Nephron (organoid): ENCODE measurements at regions not wholly inside any gene's neighbourhood (a gene's known extent, or its start where the extent isn't known, plus 50 kb on each side); places are given as distances from the start of the nearest gene placed in this dataset.
A peak's percentile ranks its signal among the peaks of the same experiment; 100 is the strongest.

Experiments used
- H3K27ac Mint-ChIP-seq, 3 experiments: 2 replicates each; pipeline ENCODE4 v1.8.0; 2020; ENCODE audit warnings: mixed read lengths in 3 of 3, mild to moderate bottlenecking in 2 of 3, moderate library complexity in 1 of 3
- H3K27me3 Mint-ChIP-seq: 2 replicates; pipeline ENCODE4 v1.8.0; 2021; ENCODE audit warnings: low read depth, mild to moderate bottlenecking, moderate library complexity, mixed read lengths
- H3K36me3 Mint-ChIP-seq: 2 replicates; pipeline ENCODE4 v1.8.0; 2020; ENCODE audit warnings: low read depth, mixed read lengths
- H3K4me1 Mint-ChIP-seq: 2 replicates; pipeline ENCODE4 v1.8.0; 2020; ENCODE audit warnings: mixed read lengths
- H3K4me3 Mint-ChIP-seq, 3 experiments: 2 replicates each; pipeline ENCODE4 v1.8.0; 2020; ENCODE audit warnings: mild to moderate bottlenecking in 3 of 3, mixed read lengths in 3 of 3, moderate library complexity in 2 of 3
- H3K9me3 Mint-ChIP-seq: 2 replicates; pipeline ENCODE4 v1.8.0; 2020; ENCODE audit warnings: mixed read lengths
- TF ChIP-seq, protein P1 (sequence below), 3 experiments: fragments of 200-600 bp; sonication (generic); IDR thresholded peaks; one replicate each; pipeline ENCODE4 v1.5.0; 2021; ENCODE audit warnings: antibody characterized with exemption in 3 of 3; ENCODE audit not compliant: unreplicated experiment in 3 of 3

DNA sequence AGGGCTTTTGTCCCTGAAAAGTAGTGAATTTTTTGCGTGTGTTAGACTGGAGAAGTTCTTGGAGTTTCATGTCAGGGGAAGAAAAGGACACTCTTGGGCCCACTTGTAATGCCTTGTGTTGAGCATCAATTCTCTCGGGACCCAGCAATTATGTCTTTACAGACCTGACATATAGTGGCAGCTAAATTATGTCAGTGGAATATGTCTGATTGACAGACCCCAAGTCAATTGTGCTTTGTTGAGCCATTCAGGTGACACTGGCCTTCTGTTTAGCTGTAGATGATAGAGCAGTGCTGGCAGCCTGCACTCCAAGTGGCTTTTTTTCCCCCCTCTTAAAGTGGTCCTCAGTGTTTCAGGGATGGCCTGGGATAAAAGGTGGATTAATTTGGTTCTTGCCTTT is 112.1 kb upstream of the AGBL1 start:
- TF ChIP-seq, protein P1, sequence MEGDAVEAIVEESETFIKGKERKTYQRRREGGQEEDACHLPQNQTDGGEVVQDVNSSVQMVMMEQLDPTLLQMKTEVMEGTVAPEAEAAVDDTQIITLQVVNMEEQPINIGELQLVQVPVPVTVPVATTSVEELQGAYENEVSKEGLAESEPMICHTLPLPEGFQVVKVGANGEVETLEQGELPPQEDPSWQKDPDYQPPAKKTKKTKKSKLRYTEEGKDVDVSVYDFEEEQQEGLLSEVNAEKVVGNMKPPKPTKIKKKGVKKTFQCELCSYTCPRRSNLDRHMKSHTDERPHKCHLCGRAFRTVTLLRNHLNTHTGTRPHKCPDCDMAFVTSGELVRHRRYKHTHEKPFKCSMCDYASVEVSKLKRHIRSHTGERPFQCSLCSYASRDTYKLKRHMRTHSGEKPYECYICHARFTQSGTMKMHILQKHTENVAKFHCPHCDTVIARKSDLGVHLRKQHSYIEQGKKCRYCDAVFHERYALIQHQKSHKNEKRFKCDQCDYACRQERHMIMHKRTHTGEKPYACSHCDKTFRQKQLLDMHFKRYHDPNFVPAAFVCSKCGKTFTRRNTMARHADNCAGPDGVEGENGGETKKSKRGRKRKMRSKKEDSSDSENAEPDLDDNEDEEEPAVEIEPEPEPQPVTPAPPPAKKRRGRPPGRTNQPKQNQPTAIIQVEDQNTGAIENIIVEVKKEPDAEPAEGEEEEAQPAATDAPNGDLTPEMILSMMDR (IDR thresholded peaks at IDR 0.05; ENCODE audit: unreplicated experiment in 3 of 3), result no peak
- peaks cover 6% of the 10 kb centered on the region for H3K9me3 Mint-ChIP-seq
- no peak overlapping the region for H3K4me3 Mint-ChIP-seq
- H3K4me1 Mint-ChIP-seq, result no peaks in the 10 kb centered on the region
- H3K36me3 Mint-ChIP-seq, result no peaks in the 10 kb centered on the region
- H3K27ac Mint-ChIP-seq, result no peak overlapping the region
- peaks cover 13% of the 10 kb centered on the region for H3K27me3 Mint-ChIP-seq

DNA sequence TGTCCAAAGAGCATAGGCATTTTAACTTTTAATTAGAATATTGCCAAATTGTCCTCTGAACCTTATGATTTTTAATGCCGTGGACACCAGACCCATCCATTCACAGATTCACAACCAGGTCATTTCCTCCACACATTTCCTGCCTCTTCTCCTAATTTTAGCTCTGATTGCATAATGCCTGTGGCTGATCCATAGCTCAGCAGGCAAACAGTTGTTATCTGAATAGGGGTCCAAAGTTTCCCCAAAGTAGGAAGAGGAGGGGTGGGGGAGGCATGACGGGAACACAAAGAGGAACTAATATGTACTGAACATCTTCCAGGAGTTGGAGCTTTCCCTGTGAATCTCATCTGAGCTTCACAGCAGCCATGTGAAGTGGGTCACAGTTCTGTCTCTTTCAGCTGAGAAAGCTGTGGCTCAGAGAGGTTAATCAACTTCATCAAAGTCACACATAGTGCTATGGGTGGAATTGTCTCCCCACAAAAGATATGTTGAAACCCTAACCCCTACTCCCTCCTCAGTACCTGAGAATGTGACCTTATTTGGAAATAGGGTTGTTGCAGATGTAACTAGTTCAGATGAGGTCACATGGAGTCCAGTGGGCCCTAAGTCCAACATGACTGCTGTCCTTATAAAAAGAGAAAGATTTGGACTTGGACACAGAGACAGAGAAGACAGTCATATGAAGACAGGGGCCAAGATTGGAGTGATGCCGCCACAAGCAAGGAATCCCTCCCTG is 106.7 kb upstream of the AGBL1 start:
- TF ChIP-seq, protein P1 (IDR thresholded peaks at IDR 0.05; ENCODE audit: unreplicated experiment in 3 of 3), result no peak
- Mint-ChIP-seq H3K4me1 (peaks cover 27% of the 10 kb centered on the region), H3K27me3 (no peaks in the 10 kb centered on the region), H3K36me3 (no peaks in the 10 kb centered on the region), H3K27ac (peak overlapping the region in 1 of 3 experiments; percentile 29), H3K4me3 (no peak overlapping the region), H3K9me3 (peaks cover 6% of the 10 kb centered on the region)

DNA sequence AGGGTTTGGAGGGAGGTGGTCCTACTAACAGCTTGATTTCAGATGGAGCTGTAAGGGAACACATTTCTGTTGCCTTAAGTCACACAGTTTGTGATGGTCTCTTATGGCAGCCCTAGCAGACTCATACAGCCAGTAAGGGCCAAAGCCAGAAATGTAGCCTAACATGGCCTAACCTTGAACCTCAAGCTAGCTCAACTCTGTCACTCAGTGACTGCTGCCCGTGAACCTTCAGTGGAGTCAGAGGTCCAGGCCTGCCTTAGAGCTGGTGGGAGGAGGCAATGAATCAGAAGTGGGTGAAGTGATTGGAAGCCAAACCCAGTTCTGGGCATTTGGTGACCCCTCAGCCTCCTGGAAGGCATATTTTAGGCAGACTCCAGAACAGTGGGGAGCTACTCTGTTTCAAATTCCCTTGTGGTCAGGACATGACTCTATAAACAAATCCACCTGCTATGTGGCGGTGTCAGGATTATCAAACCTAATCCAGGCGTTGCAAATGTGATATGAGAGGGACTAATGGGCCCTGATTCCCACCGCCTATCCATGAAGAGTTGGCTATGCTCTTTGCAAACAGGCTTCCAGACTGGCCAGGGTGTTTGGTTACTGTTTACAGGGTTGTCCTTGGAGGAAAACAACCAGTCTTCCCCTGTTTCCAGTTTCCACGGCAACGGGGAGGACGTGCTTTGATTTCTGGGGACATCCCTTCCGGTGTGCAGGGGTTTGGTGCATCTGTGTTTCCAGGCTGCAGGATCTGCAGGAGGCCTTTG is 105.9 kb upstream of the AGBL1 start:
- peak overlapping the region in 2 of 3 experiments; percentile 15 to 71 for H3K4me3 Mint-ChIP-seq
- H3K27ac Mint-ChIP-seq, result peak overlapping the region; percentile 29 to 62 (median 48)
- peaks cover 27% of the 10 kb centered on the region for H3K4me1 Mint-ChIP-seq
- no peaks in the 10 kb centered on the region for H3K36me3 Mint-ChIP-seq
- peaks cover 6% of the 10 kb centered on the region for H3K9me3 Mint-ChIP-seq
- H3K27me3 Mint-ChIP-seq, result no peaks in the 10 kb centered on the region
- TF ChIP-seq, protein P1 (IDR thresholded peaks at IDR 0.05; ENCODE audit: unreplicated experiment in 3 of 3), result no peak

DNA sequence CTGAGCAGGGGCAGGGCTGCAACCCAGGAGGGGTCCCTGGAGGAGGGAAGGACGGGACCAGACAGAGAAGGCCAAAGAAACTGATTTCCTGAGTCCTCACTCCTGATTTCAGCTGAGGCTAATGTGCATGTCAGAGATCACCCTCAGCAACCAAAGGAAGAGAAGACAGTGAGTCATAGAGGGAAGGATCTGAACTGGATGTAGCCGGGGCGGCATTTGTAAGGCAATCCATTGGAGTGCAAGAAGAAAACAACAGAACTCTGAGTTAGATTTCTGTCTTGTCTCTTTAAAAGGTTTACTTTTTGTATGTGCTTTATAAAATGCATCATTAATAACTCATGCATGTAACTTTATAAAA is 105.3 kb upstream of the AGBL1 start:
- TF ChIP-seq, protein P1 (IDR thresholded peaks at IDR 0.05; ENCODE audit: unreplicated experiment in 3 of 3), result no peak
- Mint-ChIP-seq H3K27me3 (no peaks in the 10 kb centered on the region), H3K9me3 (peaks cover 6% of the 10 kb centered on the region), H3K4me3 (peak overlapping the region in 2 of 3 experiments; percentile 15 to 71), H3K27ac (peak overlapping the region; percentile 29 to 62 (median 48)), H3K4me1 (peaks cover 27% of the 10 kb centered on the region), H3K36me3 (no peaks in the 10 kb centered on the region)

DNA sequence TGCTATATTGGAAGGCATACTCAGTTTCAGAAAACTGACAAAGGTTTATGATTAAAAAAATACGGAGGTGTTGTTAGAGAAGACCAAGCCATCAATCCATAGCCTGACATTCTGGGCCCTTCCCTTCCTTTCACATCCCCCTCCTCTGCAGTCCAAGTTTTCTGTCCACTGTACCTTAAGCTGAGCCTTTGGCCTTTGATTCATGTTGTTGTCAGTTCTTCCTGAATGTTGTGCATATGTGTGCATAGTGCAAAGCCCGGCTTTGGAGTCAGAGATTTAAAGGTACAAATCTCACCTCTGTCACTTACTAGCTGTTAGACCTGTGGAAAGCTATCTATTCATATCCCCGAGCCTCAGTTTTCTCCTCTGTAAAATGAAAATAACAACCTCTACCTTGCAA is 104.9 kb upstream of the AGBL1 start:
- peak overlapping the region in 1 of 3 experiments; percentile 5 for H3K4me3 Mint-ChIP-seq
- peak overlapping the region in 1 of 3 experiments; percentile 29 for H3K27ac Mint-ChIP-seq
- TF ChIP-seq, protein P1 (IDR thresholded peaks at IDR 0.05; ENCODE audit: unreplicated experiment in 3 of 3), result no peak
- H3K9me3 Mint-ChIP-seq, result peaks cover 7% of the 10 kb centered on the region
- H3K27me3 Mint-ChIP-seq, result no peaks in the 10 kb centered on the region
- H3K4me1 Mint-ChIP-seq, result peaks cover 27% of the 10 kb centered on the region
- H3K36me3 Mint-ChIP-seq, result no peaks in the 10 kb centered on the region
